Inflammatory macrophage treated with lipopolysaccharide for 4 hours (primary cell): ENCODE measurements at regions not wholly inside any gene's neighbourhood (a gene's known extent, or its start where the extent isn't known, plus 50 kb on each side); places are given as distances from the start of the nearest gene placed in this dataset.
A peak's percentile ranks its signal among the peaks of the same experiment; 100 is the strongest.

Source experiments
- DNase-seq: peaks from one replicate; pipeline ENCODE4 v3.0.0-alpha.2; 2020

GRCh38 chr10:92747066-92747465 is 57.3 kb downstream of the HHEX start:
- no peak for DNase-seq

- no peak for DNase-seq
Measured at GRCh38 chr10:92747600-92747999, 57.8 kb downstream of the HHEX start.

- peak; percentile 71 for DNase-seq
Measured at GRCh38 chr10:92750791-92751533, 61.2 kb downstream of the HHEX start.

GRCh38 chr10:92751534-92751811 is 61.7 kb downstream of the HHEX start:
- DNase-seq = no peak

GRCh38 chr10:92751827-92752226 is 62.1 kb downstream of the HHEX start:
- no peak for DNase-seq

GRCh38 chr10:92753865-92754264 is 64.1 kb downstream of the HHEX start:
- DNase-seq = no peak

- DNase-seq = no peak
Measured at GRCh38 chr10:92755725-92756124, 66.0 kb downstream of the HHEX start.

GRCh38 chr10:92756201-92757065 is 66.7 kb downstream of the HHEX start:
- peak; percentile 89 for DNase-seq

- peak; percentile 92 for DNase-seq
Measured at GRCh38 chr10:92757066-92757710, 67.4 kb downstream of the HHEX start.

- no peak for DNase-seq
Measured at GRCh38 chr10:92757711-92758104, 68.0 kb downstream of the HHEX start.

GRCh38 chr10:92758594-92758993 is 68.8 kb downstream of the HHEX start:
- DNase-seq = no peak

GRCh38 chr10:92760609-92761008 is 70.9 kb downstream of the HHEX start:
- DNase-seq = peak; percentile 62

GRCh38 chr10:92761571-92761970 is 71.8 kb downstream of the HHEX start:
- DNase-seq = no peak

GRCh38 chr10:92763634-92764155 is 73.9 kb downstream of the HHEX start:
- DNase-seq = no peak

- no peak for DNase-seq
Measured at GRCh38 chr10:92766451-92766850, 76.7 kb downstream of the HHEX start.

- no peak for DNase-seq
Measured at GRCh38 chr10:92768104-92768503, 78.3 kb downstream of the HHEX start.

- no peak for DNase-seq
Measured at GRCh38 chr10:92773776-92774175, 74.5 kb upstream of the EXOC6 start.

GRCh38 chr10:92778091-92778490 is 70.2 kb upstream of the EXOC6 start:
- DNase-seq = no peak

- no peak for DNase-seq
Measured at GRCh38 chr10:92785118-92785517, 63.2 kb upstream of the EXOC6 start.

GRCh38 chr10:92787557-92788152 is 60.7 kb upstream of the EXOC6 start:
- DNase-seq = no peak

- no peak for DNase-seq
Measured at GRCh38 chr10:92789067-92789466, 59.3 kb upstream of the EXOC6 start.

GRCh38 chr10:92789786-92790185 is 58.5 kb upstream of the EXOC6 start:
- peak; percentile 30 for DNase-seq

GRCh38 chr10:92790440-92790839 is 57.9 kb upstream of the EXOC6 start:
- peak; percentile 90 for DNase-seq
